ENCODE measurements at regions not wholly inside any gene's neighbourhood (a gene's known extent, or its start where the extent isn't known, plus 50 kb on each side); places are given as distances from the start of the nearest gene placed in this dataset.
"Not testable (repeated sequence)": the region's sequence is repeated elsewhere in the genome, so short reads cannot be mapped to it uniquely, and the experiment has no call there.

- 13% methylated on average over 2 of the region's 2 CpGs for WGBS
- H3K27ac ChIP-seq = no peak overlapping the region
- TF ChIP-seq EP300 (IDR thresholded peaks at IDR 0.05) = no peak
- TF ChIP-seq, protein P1, sequence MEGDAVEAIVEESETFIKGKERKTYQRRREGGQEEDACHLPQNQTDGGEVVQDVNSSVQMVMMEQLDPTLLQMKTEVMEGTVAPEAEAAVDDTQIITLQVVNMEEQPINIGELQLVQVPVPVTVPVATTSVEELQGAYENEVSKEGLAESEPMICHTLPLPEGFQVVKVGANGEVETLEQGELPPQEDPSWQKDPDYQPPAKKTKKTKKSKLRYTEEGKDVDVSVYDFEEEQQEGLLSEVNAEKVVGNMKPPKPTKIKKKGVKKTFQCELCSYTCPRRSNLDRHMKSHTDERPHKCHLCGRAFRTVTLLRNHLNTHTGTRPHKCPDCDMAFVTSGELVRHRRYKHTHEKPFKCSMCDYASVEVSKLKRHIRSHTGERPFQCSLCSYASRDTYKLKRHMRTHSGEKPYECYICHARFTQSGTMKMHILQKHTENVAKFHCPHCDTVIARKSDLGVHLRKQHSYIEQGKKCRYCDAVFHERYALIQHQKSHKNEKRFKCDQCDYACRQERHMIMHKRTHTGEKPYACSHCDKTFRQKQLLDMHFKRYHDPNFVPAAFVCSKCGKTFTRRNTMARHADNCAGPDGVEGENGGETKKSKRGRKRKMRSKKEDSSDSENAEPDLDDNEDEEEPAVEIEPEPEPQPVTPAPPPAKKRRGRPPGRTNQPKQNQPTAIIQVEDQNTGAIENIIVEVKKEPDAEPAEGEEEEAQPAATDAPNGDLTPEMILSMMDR (IDR thresholded peaks at IDR 0.05) = no peak
- no peak for TF ChIP-seq POLR2A (IDR thresholded peaks at IDR 0.05)
- TF ChIP-seq POLR2AphosphoS5 (IDR thresholded peaks at IDR 0.05) = no peak
- H3K36me3 ChIP-seq = no peaks in the 10 kb centered on the region
- H3K4me1 ChIP-seq = no peaks in the 10 kb centered on the region
- no peaks in the 10 kb centered on the region for H3K27me3 ChIP-seq
- no peaks in the 10 kb centered on the region for H3K9me3 ChIP-seq
- DNase-seq (ENCODE audit: low spot score in 2 of 2) = no peak
- H3K4me3 ChIP-seq = no peak overlapping the region
Measured at GRCh38 chrX:104482757-104483156, 83.2 kb upstream of the IL1RAPL2 start.

GRCh38 chrX:104469771-104470170 lies 96.2 kb upstream of the IL1RAPL2 start:
- DNase-seq (ENCODE audit: low spot score in 2 of 2) = no peak
- no peak overlapping the region for H3K27ac ChIP-seq
- no peaks in the 10 kb centered on the region for H3K36me3 ChIP-seq
- H3K4me3 ChIP-seq = no peak overlapping the region
- H3K9me3 ChIP-seq = no peaks in the 10 kb centered on the region
- H3K4me1 ChIP-seq = no peaks in the 10 kb centered on the region
- WGBS = 0% methylated on average over 1 of the region's 1 CpG
- H3K27me3 ChIP-seq = no peaks in the 10 kb centered on the region
- no peak for TF ChIP-seq POLR2A (IDR thresholded peaks at IDR 0.05)
- no peak for TF ChIP-seq EP300 (IDR thresholded peaks at IDR 0.05)
- TF ChIP-seq POLR2AphosphoS5 (IDR thresholded peaks at IDR 0.05) = no peak
- TF ChIP-seq, protein P1 (IDR thresholded peaks at IDR 0.05) = no peak

DNA sequence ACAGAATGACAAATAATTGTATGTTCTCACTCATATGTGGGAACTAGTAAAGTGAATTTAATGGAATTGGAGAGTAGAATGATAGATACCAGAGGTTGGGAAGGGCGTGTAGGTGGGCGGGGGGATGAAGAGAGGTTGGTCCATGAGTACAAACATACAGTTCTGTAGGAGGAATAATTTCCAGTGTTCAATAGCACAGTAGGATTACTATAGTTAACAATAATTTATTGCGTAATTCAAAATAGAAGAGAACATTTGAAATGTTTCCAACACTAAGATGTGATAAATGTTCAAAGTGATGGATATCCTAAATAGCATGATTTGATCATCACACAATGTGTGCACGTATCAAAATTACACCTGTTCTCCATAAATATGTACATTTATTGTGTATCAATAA lies 106.2 kb upstream of the IL1RAPL2 start:
- Histone ChIP-seq H3K4me1 (no peaks in the 10 kb centered on the region), H3K36me3 (no peaks in the 10 kb centered on the region), H3K9me3 (no peaks in the 10 kb centered on the region), H3K27ac (no peak overlapping the region), H3K4me3 (no peak overlapping the region), H3K27me3 (no peaks in the 10 kb centered on the region)
- WGBS = 68% methylated on average over 4 of the region's 4 CpGs
- no peak for TF ChIP-seq POLR2AphosphoS5 (IDR thresholded peaks at IDR 0.05)
- TF ChIP-seq, protein P1 (IDR thresholded peaks at IDR 0.05) = no peak
- TF ChIP-seq EP300 (IDR thresholded peaks at IDR 0.05) = no peak
- TF ChIP-seq POLR2A (IDR thresholded peaks at IDR 0.05) = no peak
- DNase-seq (ENCODE audit: low spot score in 2 of 2) = no peak

DNA sequence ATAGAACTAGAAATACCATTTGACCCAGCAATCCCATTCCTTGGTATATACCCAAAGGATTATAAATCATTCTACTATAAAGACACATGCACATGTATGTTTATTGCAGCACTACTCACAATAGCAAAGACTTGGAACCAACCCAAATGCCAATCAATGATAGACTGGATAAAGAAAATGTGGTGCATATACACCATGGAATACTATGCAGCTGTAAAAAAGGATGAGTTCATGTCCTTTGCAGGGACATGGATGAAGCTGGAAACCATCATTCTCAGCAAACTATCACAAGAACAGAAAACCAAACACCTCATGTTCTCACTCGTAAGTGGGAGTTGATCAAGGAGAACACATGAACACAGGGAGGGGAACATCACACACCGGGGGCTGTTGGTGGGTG lies 108.9 kb upstream of the IL1RAPL2 start:
- H3K36me3 ChIP-seq; H3K9me3 ChIP-seq; H3K27me3 ChIP-seq; H3K27ac ChIP-seq; DNase-seq (ENCODE audit: low spot score in 2 of 2); H3K4me1 ChIP-seq; H3K4me3 ChIP-seq: not testable (repeated sequence)
- WGBS = 100% methylated on average over 2 of the region's 2 CpGs

DNA sequence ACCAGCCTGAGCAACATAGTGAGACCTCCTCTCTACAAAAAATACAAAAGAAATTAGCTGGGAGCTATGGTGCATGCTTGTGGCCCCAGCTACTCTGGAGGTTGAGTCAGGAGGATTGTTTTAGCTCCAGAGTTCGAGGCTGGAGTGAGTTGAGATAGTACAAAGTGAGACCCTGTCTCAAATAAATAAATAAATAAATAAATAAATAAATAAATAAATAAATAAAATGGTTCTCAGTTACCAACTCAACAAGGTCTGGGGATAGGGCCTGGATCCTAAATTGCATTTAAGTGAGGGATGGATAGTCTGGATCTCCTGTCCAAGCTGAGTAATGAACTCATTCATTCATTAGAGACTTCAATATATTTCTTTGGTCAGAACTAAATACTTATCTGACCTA lies 115.7 kb upstream of the IL1RAPL2 start:
- no peaks in the 10 kb centered on the region for H3K27me3 ChIP-seq
- H3K36me3 ChIP-seq = no peaks in the 10 kb centered on the region
- no peaks in the 10 kb centered on the region for H3K9me3 ChIP-seq
- no peak overlapping the region for H3K4me3 ChIP-seq
- no peak overlapping the region for H3K27ac ChIP-seq
- no peak for TF ChIP-seq POLR2A (IDR thresholded peaks at IDR 0.05)
- no peak for TF ChIP-seq POLR2AphosphoS5 (IDR thresholded peaks at IDR 0.05)
- TF ChIP-seq, protein P1 (IDR thresholded peaks at IDR 0.05) = no peak
- TF ChIP-seq EP300 (IDR thresholded peaks at IDR 0.05) = no peak
- H3K4me1 ChIP-seq = no peaks in the 10 kb centered on the region
- 41% methylated on average over 1 of the region's 1 CpG for WGBS
- DNase-seq (ENCODE audit: low spot score in 2 of 2) = no peak

GRCh38 chrX:104445591-104445990 lies 120.4 kb upstream of the IL1RAPL2 start:
- Histone ChIP-seq H3K27me3 (no peaks in the 10 kb centered on the region), H3K36me3 (no peaks in the 10 kb centered on the region), H3K9me3 (no peaks in the 10 kb centered on the region), H3K27ac (no peak overlapping the region), H3K4me3 (no peak overlapping the region), H3K4me1 (no peaks in the 10 kb centered on the region)
- WGBS = 52% methylated on average over 2 of the region's 2 CpGs
- DNase-seq (ENCODE audit: low spot score in 2 of 2) = no peak
- TF ChIP-seq EP300 (IDR thresholded peaks at IDR 0.05) (no peak), POLR2A (IDR thresholded peaks at IDR 0.05) (no peak), POLR2AphosphoS5 (IDR thresholded peaks at IDR 0.05) (no peak)
- TF ChIP-seq, protein P1 (IDR thresholded peaks at IDR 0.05) = no peak

Measured in suprapubic skin (tissue), 4 donors.